HG03159 (cell line): ENCODE measurements at regions not wholly inside any gene's neighbourhood (a gene's known extent, or its start where the extent isn't known, plus 50 kb on each side); places are given as distances from the start of the nearest gene placed in this dataset.

Source experiments
- ATAC-seq: cut with Tn5 transposase; IDR thresholded peaks from one replicate; pipeline ENCODE4 v1.9.1; 2021; ENCODE audit warnings: mild to moderate bottlenecking, moderate library complexity; ENCODE audit not compliant: unreplicated experiment

DNA sequence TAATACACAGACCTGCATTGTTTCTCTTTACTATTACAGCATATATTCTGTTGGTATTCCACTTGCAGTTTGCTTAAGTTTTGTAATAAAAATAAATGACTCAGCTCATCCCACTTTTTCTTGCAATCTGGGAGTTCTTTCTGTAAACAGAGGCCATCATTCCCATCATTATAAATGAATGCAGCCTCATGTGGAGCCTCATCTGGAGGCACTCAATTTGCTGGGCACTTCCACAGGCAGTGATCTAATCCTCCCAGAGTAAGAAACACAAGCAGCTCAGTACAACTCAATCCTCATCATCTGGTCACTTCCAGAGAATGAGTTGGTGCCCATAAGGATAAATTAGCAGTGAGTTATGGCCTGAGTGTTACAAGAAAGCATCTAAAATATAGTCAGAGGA lies 2801.9 kb downstream of the PCDH9 start:
- ATAC-seq = no peak

DNA sequence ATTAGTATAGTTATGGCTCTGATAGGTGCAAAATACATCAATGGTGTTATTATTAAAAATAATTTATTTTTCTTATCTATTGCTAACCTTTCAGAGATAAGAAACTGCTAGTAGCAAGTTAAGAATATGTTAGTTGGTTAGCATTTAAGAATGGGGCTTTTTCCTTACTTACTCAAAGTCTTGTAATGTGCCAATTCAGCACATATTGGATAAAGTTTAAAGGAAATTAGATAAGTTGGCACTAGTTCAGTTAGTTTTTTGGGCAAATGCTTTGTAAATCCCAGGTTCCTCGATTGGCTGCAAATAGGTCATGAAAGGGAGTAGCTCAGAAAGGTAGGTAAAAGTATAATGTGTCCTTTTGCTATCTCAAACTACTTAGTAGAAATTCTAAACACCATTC lies 2806.7 kb downstream of the PCDH9 start:
- ATAC-seq = no peak

GRCh38 chr13:64420181-64420580 lies 2810.0 kb downstream of the PCDH9 start:
- no peak for ATAC-seq

GRCh38 chr13:64417581-64417980 lies 2812.6 kb downstream of the PCDH9 start:
- no peak for ATAC-seq

GRCh38 chr13:64414381-64414780 lies 2815.8 kb downstream of the PCDH9 start:
- ATAC-seq = no peak

GRCh38 chr13:64413529-64413928 lies 2816.6 kb downstream of the PCDH9 start:
- ATAC-seq = no peak

- ATAC-seq = no peak
Observed at GRCh38 chr13:64410276-64411053, 2819.7 kb downstream of the PCDH9 start.

GRCh38 chr13:64397701-64398100 lies 2832.4 kb downstream of the PCDH9 start:
- no peak for ATAC-seq

GRCh38 chr13:64377606-64378005 lies 2852.5 kb downstream of the PCDH9 start:
- ATAC-seq = no peak

GRCh38 chr13:64371461-64371860 lies 2858.7 kb downstream of the PCDH9 start:
- no peak for ATAC-seq

DNA sequence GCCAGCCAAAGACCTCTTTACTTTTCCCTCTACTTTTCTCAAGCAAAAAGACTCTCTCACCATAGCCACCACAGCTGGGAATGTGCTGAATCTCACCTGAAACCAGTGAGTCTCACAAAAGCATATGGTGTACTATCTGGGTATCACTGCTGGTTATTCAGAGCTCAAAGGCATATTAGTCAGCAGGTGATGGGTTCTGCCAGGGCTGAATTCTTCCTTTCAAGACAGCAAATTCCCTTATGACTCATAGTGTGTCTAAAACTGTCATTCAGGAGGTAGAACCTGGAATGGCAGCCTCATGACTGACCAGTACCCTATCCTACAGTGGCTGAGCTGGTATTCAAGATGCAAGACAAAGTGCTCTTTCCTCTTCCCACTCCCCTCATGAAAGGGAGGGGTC lies 2859.1 kb downstream of the PCDH9 start:
- no peak for ATAC-seq

GRCh38 chr13:64369121-64369520 lies 2861.0 kb downstream of the PCDH9 start:
- ATAC-seq = no peak

GRCh38 chr13:64362564-64362963 lies 2867.6 kb downstream of the PCDH9 start:
- no peak for ATAC-seq

GRCh38 chr13:64347664-64348063 lies 2882.5 kb downstream of the PCDH9 start:
- no peak for ATAC-seq

DNA sequence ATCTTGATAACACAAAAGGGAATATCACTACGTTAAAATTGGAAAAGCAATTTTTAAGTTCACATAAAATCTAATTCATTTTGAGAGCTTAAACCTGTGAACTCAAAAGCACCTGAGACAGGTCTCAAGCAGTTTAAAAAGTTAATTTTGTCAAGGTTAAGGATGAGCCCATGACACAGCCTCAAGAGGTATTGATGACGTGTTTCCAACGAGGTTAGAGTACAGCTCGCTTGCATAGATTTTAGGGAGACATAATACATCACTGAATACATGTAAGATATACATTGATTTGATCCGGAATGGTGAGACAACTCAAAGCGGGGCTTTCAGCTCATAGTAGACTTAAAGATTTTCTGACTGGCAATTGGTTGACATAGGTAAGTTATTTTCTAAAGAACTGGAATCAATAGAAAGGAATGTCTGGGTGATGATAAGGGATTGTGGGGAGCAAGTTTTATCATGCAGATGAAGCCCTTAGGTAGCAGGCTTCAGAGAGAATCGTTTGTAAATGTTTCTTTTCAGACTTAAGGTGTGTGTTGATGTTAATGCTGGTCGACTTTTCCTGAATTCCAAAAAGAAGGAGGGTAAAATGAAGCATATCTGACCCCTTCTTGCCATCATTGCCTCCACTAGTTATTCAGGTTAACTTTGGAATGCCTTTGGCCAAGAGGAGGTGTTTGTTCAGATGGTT lies 2890.6 kb downstream of the PCDH9 start:
- ATAC-seq = no peak

DNA sequence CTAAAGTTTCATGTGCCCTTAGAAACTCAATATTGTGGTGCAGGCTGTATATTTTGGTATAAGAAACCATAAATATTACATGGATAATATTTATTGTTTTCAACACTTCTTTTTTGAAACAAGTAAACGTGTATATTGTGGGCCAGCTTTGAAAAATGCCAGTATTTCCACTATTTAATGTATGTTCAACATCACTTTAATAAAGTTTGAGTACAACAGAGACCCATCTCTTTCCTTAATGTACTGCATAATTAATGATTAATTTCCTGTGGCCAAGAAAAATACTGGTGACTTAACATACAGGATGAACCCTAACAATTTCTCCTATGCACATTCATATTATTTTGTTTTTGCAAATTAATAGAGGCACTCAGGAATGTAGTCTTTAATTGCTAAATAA lies 2891.5 kb downstream of the PCDH9 start:
- ATAC-seq = no peak

DNA sequence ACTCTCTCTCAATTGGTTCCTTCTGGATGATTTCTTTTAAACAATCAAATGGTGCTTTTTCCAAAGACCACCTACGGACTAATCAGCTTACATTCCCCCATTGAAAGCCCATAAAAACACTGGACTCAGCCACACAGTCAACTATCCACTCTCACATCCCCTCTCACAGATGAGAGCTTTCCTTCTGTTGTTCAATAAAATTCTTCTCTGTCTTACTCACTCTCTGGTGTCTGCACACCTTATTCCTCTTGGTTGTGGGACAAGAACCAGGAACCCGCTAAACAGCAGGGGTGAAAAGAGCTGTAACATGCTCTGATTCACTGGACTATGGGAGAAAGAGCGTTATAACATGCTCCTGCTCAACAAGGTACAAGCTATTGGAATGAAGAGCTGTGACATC lies 2896.2 kb downstream of the PCDH9 start:
- ATAC-seq = no peak

GRCh38 chr13:64332048-64332447 lies 2898.1 kb downstream of the PCDH9 start:
- no peak for ATAC-seq

GRCh38 chr13:64327505-64328194 lies 2902.5 kb downstream of the PCDH9 start:
- no peak for ATAC-seq

DNA sequence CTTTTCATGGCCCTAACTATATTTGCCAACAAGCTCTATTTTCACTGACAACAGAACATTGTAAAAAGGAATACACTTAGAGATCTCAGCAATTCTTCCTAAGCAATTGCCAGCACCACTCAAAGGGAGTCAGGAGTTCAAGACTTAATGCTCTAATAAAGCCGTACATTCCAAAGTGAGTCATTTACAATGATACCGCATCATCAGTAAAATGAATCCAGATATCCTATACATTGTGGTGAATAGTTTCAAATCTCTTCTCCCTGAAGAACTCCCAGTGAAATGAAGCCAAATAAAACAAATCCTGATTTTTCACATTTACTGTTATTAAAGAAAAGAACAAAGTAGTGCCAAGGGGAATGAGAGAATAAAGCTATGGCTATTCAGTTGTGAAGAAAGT lies 2898.7 kb upstream of the PCDH20 start:
- no peak for ATAC-seq

- no peak for ATAC-seq
Observed at GRCh38 chr13:64311948-64312347, 2896.3 kb upstream of the PCDH20 start.

DNA sequence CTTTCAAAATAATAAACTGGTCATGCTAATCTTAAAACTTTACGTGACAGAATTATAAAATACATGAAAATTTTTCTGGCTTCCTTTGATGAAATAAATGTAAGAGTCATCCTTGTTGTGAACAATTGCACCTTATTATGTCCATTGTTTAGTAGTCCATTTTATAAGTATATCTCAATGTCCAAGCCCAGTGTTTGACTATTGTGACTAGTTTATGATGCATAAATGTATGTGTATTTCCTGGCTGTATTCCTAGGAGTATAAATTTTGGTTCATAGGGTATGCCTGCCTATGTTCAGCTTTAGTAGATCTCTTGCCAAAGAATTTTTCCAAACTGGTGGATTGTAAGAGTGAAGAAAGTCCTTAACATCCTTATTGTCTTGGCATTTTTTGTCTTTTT lies 2895.5 kb upstream of the PCDH20 start:
- ATAC-seq = no peak
